ENCODE measurements at regions not wholly inside any gene's neighbourhood (a gene's known extent, or its start where the extent isn't known, plus 50 kb on each side); places are given as distances from the start of the nearest gene placed in this dataset.

- POLR2A ChIA-PET (ENCODE audit: partially characterized antibody), result no interaction called here
- H3K4me1 ChIP-seq (ENCODE audit: insufficient read depth, low read length), result no peaks in the 10 kb centered on the region
- CTCF ChIA-PET (ENCODE audit: partially characterized antibody), result no interaction called here
- H3K27me3 ChIP-seq (ENCODE audit: insufficient read depth, low read length), result no peaks in the 10 kb centered on the region
- H3K27ac Mint-ChIP-seq, result no peak overlapping the region
- no peaks in the 10 kb centered on the region for H3K4me1 Mint-ChIP-seq
- H3K27ac ChIP-seq (ENCODE audit: low read depth, low read length), result no peak overlapping the region
- H3K27me3 Mint-ChIP-seq, result no peaks in the 10 kb centered on the region
- no peaks in the 10 kb centered on the region for H3K36me3 Mint-ChIP-seq
- peaks cover 0 to 3% (median 0%) of the 10 kb centered on the region in 8 donors for H3K9me3 Mint-ChIP-seq
- intact Hi-C loops (cut with micrococcal nuclease), result no loop called here
- H3K36me3 ChIP-seq (ENCODE audit: insufficient read depth, low read length), result no peaks in the 10 kb centered on the region
- no peak for DNase-seq
- H3K9me3 ChIP-seq (ENCODE audit: control insufficient read depth in 1 of 2, low read length in 2 of 2), result no peaks in the 10 kb centered on the region
- H3K4me3 Mint-ChIP-seq, result no peak overlapping the region
- no peak overlapping the region for H3K4me3 ChIP-seq (ENCODE audit: low read length in 2 of 2)
Measured at GRCh38 chr7:46168231-46168630, 247.2 kb upstream of the IGFBP3 start.

GRCh38 chr7:46165276-46165675, 244.2 kb upstream of the IGFBP3 start:
- Mint-ChIP-seq H3K27ac (no peak overlapping the region), H3K27me3 (no peaks in the 10 kb centered on the region), H3K4me3 (no peak overlapping the region), H3K9me3 (peaks cover 0 to 8% (median 0%) of the 10 kb centered on the region in 8 donors), H3K4me1 (peaks cover 0 to 1% (median 0%) of the 10 kb centered on the region in 4 donors), H3K36me3 (no peaks in the 10 kb centered on the region)
- H3K36me3 ChIP-seq (ENCODE audit: insufficient read depth, low read length), result no peaks in the 10 kb centered on the region
- POLR2A ChIA-PET (ENCODE audit: partially characterized antibody), result no interaction called here
- H3K4me1 ChIP-seq (ENCODE audit: insufficient read depth, low read length), result no peaks in the 10 kb centered on the region
- H3K27me3 ChIP-seq (ENCODE audit: insufficient read depth, low read length), result no peaks in the 10 kb centered on the region
- DNase-seq, result no peak
- no peak overlapping the region for H3K4me3 ChIP-seq (ENCODE audit: low read length in 2 of 2)
- no peaks in the 10 kb centered on the region for H3K9me3 ChIP-seq (ENCODE audit: control insufficient read depth in 1 of 2, low read length in 2 of 2)
- intact Hi-C loops (cut with micrococcal nuclease), result no loop called here
- CTCF ChIA-PET (ENCODE audit: partially characterized antibody), result no interaction called here
- H3K27ac ChIP-seq (ENCODE audit: low read depth, low read length), result no peak overlapping the region

DNA sequence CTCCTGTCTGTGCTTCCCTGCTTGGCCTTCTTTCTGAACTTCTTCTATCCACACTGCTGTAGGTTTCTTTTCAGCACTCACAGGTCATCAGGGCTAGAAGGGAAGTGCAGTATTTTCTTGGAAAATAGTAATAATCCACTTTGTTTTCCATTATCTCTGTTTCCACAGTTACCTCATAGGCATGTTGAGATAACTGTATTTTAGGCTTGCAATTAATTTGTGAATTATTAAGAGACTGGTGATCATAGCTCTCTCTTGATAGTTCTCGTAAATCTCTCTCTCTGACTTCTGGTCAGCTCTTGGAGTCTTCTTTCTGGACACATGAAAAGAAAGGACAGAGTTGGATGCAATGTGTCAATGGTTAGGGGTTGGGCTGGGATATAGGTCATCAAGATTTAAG, 243.6 kb upstream of the IGFBP3 start:
- no peaks in the 10 kb centered on the region for H3K36me3 Mint-ChIP-seq
- CTCF ChIA-PET (ENCODE audit: partially characterized antibody), result no interaction called here
- Histone ChIP-seq H3K4me3 (ENCODE audit: low read length in 2 of 2) (no peak overlapping the region), H3K9me3 (ENCODE audit: control insufficient read depth in 1 of 2, low read length in 2 of 2) (no peaks in the 10 kb centered on the region), H3K27ac (ENCODE audit: low read depth, low read length) (no peak overlapping the region), H3K27me3 (ENCODE audit: insufficient read depth, low read length) (no peaks in the 10 kb centered on the region), H3K36me3 (ENCODE audit: insufficient read depth, low read length) (no peaks in the 10 kb centered on the region), H3K4me1 (ENCODE audit: insufficient read depth, low read length) (no peaks in the 10 kb centered on the region)
- no peak overlapping the region for H3K27ac Mint-ChIP-seq
- intact Hi-C loops (cut with micrococcal nuclease), result no loop called here
- peaks cover 0 to 1% (median 0%) of the 10 kb centered on the region in 4 donors for H3K4me1 Mint-ChIP-seq
- H3K4me3 Mint-ChIP-seq, result no peak overlapping the region
- H3K9me3 Mint-ChIP-seq, result peaks cover 0 to 8% (median 0%) of the 10 kb centered on the region in 8 donors
- no peak for DNase-seq
- POLR2A ChIA-PET (ENCODE audit: partially characterized antibody), result no interaction called here
- H3K27me3 Mint-ChIP-seq, result no peaks in the 10 kb centered on the region

GRCh38 chr7:46163246-46163645, 242.2 kb upstream of the IGFBP3 start:
- no peak for DNase-seq
- intact Hi-C loops (cut with micrococcal nuclease), result no loop called here
- no peak overlapping the region for H3K4me3 ChIP-seq (ENCODE audit: low read length in 2 of 2)
- H3K9me3 ChIP-seq (ENCODE audit: control insufficient read depth in 1 of 2, low read length in 2 of 2), result no peaks in the 10 kb centered on the region
- H3K27me3 Mint-ChIP-seq, result no peaks in the 10 kb centered on the region
- H3K27ac Mint-ChIP-seq, result no peak overlapping the region
- H3K4me3 Mint-ChIP-seq, result no peak overlapping the region
- H3K36me3 Mint-ChIP-seq, result no peaks in the 10 kb centered on the region
- H3K4me1 ChIP-seq (ENCODE audit: insufficient read depth, low read length), result no peaks in the 10 kb centered on the region
- no peaks in the 10 kb centered on the region for H3K27me3 ChIP-seq (ENCODE audit: insufficient read depth, low read length)
- POLR2A ChIA-PET (ENCODE audit: partially characterized antibody), result no interaction called here
- peaks cover 0 to 8% (median 0%) of the 10 kb centered on the region in 8 donors for H3K9me3 Mint-ChIP-seq
- CTCF ChIA-PET (ENCODE audit: partially characterized antibody), result no interaction called here
- H3K4me1 Mint-ChIP-seq, result peaks cover 0 to 1% (median 0%) of the 10 kb centered on the region in 4 donors
- H3K27ac ChIP-seq (ENCODE audit: low read depth, low read length), result no peak overlapping the region
- no peaks in the 10 kb centered on the region for H3K36me3 ChIP-seq (ENCODE audit: insufficient read depth, low read length)

DNA sequence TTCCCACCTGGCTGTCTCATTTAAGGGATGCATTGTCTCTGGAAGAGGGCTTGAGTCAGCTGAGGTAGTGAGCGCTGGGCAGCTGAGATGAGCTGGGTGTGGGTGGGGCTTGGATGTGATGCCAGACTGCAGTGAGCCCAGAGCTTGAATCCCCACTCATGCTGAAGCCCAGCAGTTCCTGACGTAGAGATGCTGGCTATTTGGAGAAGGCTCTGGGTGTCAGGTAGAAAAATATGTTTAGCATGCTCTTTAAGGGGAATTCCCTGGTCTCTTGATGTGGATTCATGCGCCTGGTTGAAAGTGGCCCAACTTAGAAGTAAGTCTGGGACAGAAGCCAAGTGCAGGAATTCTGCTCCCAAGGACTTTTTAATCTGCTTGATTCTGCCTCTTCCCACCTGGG, 241.5 kb upstream of the IGFBP3 start:
- intact Hi-C loops (cut with micrococcal nuclease), result no loop called here
- DNase-seq, result no peak
- Histone ChIP-seq H3K27ac (ENCODE audit: low read depth, low read length) (no peak overlapping the region), H3K36me3 (ENCODE audit: insufficient read depth, low read length) (no peaks in the 10 kb centered on the region), H3K4me1 (ENCODE audit: insufficient read depth, low read length) (no peaks in the 10 kb centered on the region), H3K9me3 (ENCODE audit: control insufficient read depth in 1 of 2, low read length in 2 of 2) (no peaks in the 10 kb centered on the region), H3K4me3 (ENCODE audit: low read length in 2 of 2) (no peak overlapping the region), H3K27me3 (ENCODE audit: insufficient read depth, low read length) (no peaks in the 10 kb centered on the region)
- Mint-ChIP-seq H3K4me3 (no peak overlapping the region), H3K27me3 (no peaks in the 10 kb centered on the region), H3K4me1 (peaks cover 0 to 1% (median 0%) of the 10 kb centered on the region in 4 donors), H3K27ac (no peak overlapping the region), H3K9me3 (peaks cover 0 to 8% (median 0%) of the 10 kb centered on the region in 8 donors), H3K36me3 (no peaks in the 10 kb centered on the region)
- ChIA-PET POLR2A (ENCODE audit: partially characterized antibody) (no interaction called here), CTCF (ENCODE audit: partially characterized antibody) (no interaction called here)

DNA sequence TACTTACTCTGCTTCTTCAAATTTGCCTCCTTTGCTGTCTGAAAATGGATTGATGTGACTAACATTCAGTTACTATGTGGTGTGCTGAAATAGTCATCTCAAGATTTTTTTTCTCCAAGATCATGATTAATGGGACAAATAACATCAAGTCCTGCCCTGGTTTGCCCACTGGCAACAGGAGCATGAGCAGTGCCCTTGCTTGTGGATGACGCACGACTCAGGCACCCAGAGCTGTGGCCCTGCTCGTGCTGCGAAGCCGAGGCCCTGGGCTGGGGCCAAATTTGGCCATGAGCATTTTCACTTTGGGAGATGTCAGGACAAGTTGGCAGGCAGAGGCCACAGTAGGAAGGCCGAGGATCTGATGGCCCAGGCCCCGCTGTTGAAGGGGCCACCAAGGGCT, 239.8 kb upstream of the IGFBP3 start:
- Mint-ChIP-seq H3K9me3 (peaks cover 0 to 8% (median 0%) of the 10 kb centered on the region in 8 donors), H3K27me3 (no peaks in the 10 kb centered on the region), H3K4me3 (no peak overlapping the region), H3K27ac (no peak overlapping the region), H3K4me1 (peaks cover 0 to 1% (median 0%) of the 10 kb centered on the region in 4 donors), H3K36me3 (no peaks in the 10 kb centered on the region)
- no peak overlapping the region for H3K4me3 ChIP-seq (ENCODE audit: low read length in 2 of 2)
- no peaks in the 10 kb centered on the region for H3K27me3 ChIP-seq (ENCODE audit: insufficient read depth, low read length)
- intact Hi-C loops (cut with micrococcal nuclease), result no loop called here
- ChIA-PET POLR2A (ENCODE audit: partially characterized antibody) (no interaction called here), CTCF (ENCODE audit: partially characterized antibody) (no interaction called here)
- H3K36me3 ChIP-seq (ENCODE audit: insufficient read depth, low read length), result no peaks in the 10 kb centered on the region
- no peaks in the 10 kb centered on the region for H3K4me1 ChIP-seq (ENCODE audit: insufficient read depth, low read length)
- H3K9me3 ChIP-seq (ENCODE audit: control insufficient read depth in 1 of 2, low read length in 2 of 2), result no peaks in the 10 kb centered on the region
- no peak for DNase-seq
- H3K27ac ChIP-seq (ENCODE audit: low read depth, low read length), result no peak overlapping the region

DNA sequence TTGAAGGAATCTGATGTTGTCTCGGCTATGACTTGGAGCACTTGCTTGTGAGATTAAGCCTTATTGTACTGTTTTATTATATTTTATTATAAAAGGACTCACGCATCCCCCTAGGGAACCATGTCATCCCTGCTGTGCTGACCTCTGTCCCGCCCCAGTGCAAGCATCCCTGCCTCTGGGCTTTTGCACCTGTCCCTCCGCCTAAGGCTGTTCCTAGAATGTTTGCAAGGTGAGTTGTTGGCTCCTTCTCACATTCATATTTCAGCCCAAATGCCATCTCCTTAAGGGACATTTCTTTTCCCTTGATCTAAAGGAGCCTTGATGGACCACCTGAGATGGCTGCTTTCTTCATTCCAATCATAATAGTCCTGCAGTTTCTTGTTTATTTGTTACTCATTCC, 236.9 kb upstream of the IGFBP3 start:
- intact Hi-C loops (cut with micrococcal nuclease), result no loop called here
- Mint-ChIP-seq H3K4me3 (no peak overlapping the region), H3K27me3 (peaks cover 0 to 2% of the 10 kb centered on the region in 2 donors), H3K27ac (no peak overlapping the region), H3K36me3 (no peaks in the 10 kb centered on the region), H3K4me1 (no peaks in the 10 kb centered on the region), H3K9me3 (peaks cover 0 to 7% (median 1%) of the 10 kb centered on the region in 8 donors)
- ChIA-PET CTCF (ENCODE audit: partially characterized antibody) (no interaction called here), POLR2A (ENCODE audit: partially characterized antibody) (no interaction called here)
- Histone ChIP-seq H3K4me3 (ENCODE audit: low read length in 2 of 2) (no peak overlapping the region), H3K27ac (ENCODE audit: low read depth, low read length) (no peak overlapping the region), H3K36me3 (ENCODE audit: insufficient read depth, low read length) (no peaks in the 10 kb centered on the region), H3K27me3 (ENCODE audit: insufficient read depth, low read length) (no peaks in the 10 kb centered on the region), H3K9me3 (ENCODE audit: control insufficient read depth in 1 of 2, low read length in 2 of 2) (no peaks in the 10 kb centered on the region), H3K4me1 (ENCODE audit: insufficient read depth, low read length) (no peaks in the 10 kb centered on the region)
- no peak for DNase-seq

- DNase-seq, result no peak
- no peak overlapping the region for H3K27ac ChIP-seq (ENCODE audit: low read depth, low read length)
- no peaks in the 10 kb centered on the region for H3K36me3 ChIP-seq (ENCODE audit: insufficient read depth, low read length)
- POLR2A ChIA-PET (ENCODE audit: partially characterized antibody), result no interaction called here
- Mint-ChIP-seq H3K4me1 (no peaks in the 10 kb centered on the region), H3K36me3 (no peaks in the 10 kb centered on the region), H3K9me3 (peaks cover 0 to 7% (median 2%) of the 10 kb centered on the region in 8 donors), H3K27ac (no peak overlapping the region), H3K4me3 (no peak overlapping the region), H3K27me3 (peaks cover 0 to 2% of the 10 kb centered on the region in 2 donors)
- intact Hi-C loops (cut with micrococcal nuclease), result no loop called here
- CTCF ChIA-PET (ENCODE audit: partially characterized antibody), result no interaction called here
- no peaks in the 10 kb centered on the region for H3K4me1 ChIP-seq (ENCODE audit: insufficient read depth, low read length)
- no peaks in the 10 kb centered on the region for H3K27me3 ChIP-seq (ENCODE audit: insufficient read depth, low read length)
- no peak overlapping the region for H3K4me3 ChIP-seq (ENCODE audit: low read length in 2 of 2)
- no peaks in the 10 kb centered on the region for H3K9me3 ChIP-seq (ENCODE audit: control insufficient read depth in 1 of 2, low read length in 2 of 2)
Measured at GRCh38 chr7:46157404-46157803, 236.3 kb upstream of the IGFBP3 start.
